ENCODE measurements at regions not wholly inside any gene's neighbourhood (a gene's known extent, or its start where the extent isn't known, plus 50 kb on each side); places are given as distances from the start of the nearest gene placed in this dataset.

DNA sequence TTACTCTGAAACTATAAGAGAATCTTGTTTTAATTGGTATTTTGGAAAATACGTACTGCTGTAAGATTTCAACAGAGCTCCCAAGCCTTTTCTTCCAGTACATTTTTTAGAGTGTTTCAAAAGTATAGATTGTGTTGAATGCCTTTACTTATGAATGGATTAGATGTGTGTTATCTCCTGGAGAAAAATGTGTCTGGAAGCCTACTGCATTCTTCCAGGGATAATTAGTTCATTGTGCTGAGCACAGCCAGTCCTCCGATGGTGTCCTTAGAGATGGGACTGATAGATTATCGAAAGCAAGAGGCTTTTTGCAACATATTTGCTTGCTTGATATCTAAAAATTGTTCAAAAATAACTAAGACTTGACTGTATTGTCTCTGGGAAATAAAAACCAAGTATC is 114.2 kb downstream of the PLEKHG1 start:
- TF ChIP-seq, protein P1, sequence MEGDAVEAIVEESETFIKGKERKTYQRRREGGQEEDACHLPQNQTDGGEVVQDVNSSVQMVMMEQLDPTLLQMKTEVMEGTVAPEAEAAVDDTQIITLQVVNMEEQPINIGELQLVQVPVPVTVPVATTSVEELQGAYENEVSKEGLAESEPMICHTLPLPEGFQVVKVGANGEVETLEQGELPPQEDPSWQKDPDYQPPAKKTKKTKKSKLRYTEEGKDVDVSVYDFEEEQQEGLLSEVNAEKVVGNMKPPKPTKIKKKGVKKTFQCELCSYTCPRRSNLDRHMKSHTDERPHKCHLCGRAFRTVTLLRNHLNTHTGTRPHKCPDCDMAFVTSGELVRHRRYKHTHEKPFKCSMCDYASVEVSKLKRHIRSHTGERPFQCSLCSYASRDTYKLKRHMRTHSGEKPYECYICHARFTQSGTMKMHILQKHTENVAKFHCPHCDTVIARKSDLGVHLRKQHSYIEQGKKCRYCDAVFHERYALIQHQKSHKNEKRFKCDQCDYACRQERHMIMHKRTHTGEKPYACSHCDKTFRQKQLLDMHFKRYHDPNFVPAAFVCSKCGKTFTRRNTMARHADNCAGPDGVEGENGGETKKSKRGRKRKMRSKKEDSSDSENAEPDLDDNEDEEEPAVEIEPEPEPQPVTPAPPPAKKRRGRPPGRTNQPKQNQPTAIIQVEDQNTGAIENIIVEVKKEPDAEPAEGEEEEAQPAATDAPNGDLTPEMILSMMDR (IDR thresholded peaks at IDR 0.05; ENCODE audit: poor library complexity), result no peak
- TF ChIP-seq EZH2phosphoT487 (IDR thresholded peaks at IDR 0.05; ENCODE audit: low read depth, severe bottlenecking, unreplicated experiment), result no peak

All from hepatocyte (in vitro differentiated cells).